Upper lobe of right lung (tissue), 1 donor: ENCODE measurements at regions not wholly inside any gene's neighbourhood (a gene's known extent, or its start where the extent isn't known, plus 50 kb on each side); places are given as distances from the start of the nearest gene placed in this dataset.

Source experiments
- ATAC-seq: fragments of 200-7000 bp; cut with Tn5 transposase; one replicate; pipeline ENCODE4 v1.9.1; 2020; ENCODE audit warnings: mild to moderate bottlenecking, moderate library complexity
- DNase-seq: peaks from one replicate; pipeline ENCODE4 v3.0.0-alpha.2; 2020
- H3K27ac ChIP-seq: fragments of 200-600 bp; one replicate; pipeline ENCODE4 v1.8.0; 2022
- H3K27me3 ChIP-seq: fragments of 200-600 bp; one replicate; pipeline ENCODE4 v1.8.0; 2022; ENCODE audit warnings: mild to moderate bottlenecking
- H3K36me3 ChIP-seq: fragments of 200-600 bp; one replicate; pipeline ENCODE4 v1.8.0; 2022
- H3K4me1 ChIP-seq: fragments of 200-600 bp; one replicate; pipeline ENCODE4 v1.8.0; 2022
- H3K4me3 ChIP-seq: fragments of 200-600 bp; one replicate; pipeline ENCODE4 v1.8.0; 2022; ENCODE audit warnings: mild to moderate bottlenecking
- H3K9me3 ChIP-seq: fragments of 200-600 bp; one replicate; pipeline ENCODE4 v1.8.0; 2022
- intact Hi-C: fragments of 100-400 bp; cut with DNase I; formaldehyde crosslinking; loops from one replicate; pipeline ENCODE4 v1.11.0; 2022
- TF ChIP-seq, protein P1 (sequence below): fragments of 200-600 bp; IDR thresholded peaks from one replicate; pipeline ENCODE4 v1.8.0; 2022; ENCODE audit warnings: antibody characterized with exemption
- donor health status: DM: no; HTN: yes; CAD: no; lungs with severe emphysema.

DNA sequence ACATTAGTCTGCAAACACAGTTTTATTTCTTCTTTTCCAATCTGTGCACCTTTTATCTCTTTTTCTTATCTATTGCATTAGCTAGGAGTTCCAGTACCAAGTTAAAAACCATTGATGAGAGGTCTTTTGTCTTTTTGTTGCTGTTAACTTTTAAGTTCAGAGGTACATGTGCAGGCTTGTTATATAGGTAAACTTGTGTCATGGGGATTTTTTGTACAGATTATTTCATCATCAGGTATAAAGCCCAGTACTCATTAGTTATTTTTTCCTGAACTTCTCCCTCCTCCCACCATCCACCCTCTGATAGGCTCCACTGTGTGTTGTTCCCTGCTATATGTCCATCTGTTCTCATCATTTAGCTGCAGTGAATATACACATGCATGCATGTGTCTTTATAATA lies 349.9 kb downstream of the PDHA2 start:
- intact Hi-C loops, result no loop called here
- Histone ChIP-seq H3K9me3 (no peaks in the 10 kb centered on the region), H3K27me3 (no peaks in the 10 kb centered on the region), H3K27ac (no peak overlapping the region), H3K4me3 (no peak overlapping the region), H3K36me3 (no peaks in the 10 kb centered on the region), H3K4me1 (no peaks in the 10 kb centered on the region)
- DNase-seq (no peak), ATAC-seq (no peak)
- TF ChIP-seq, protein P1, sequence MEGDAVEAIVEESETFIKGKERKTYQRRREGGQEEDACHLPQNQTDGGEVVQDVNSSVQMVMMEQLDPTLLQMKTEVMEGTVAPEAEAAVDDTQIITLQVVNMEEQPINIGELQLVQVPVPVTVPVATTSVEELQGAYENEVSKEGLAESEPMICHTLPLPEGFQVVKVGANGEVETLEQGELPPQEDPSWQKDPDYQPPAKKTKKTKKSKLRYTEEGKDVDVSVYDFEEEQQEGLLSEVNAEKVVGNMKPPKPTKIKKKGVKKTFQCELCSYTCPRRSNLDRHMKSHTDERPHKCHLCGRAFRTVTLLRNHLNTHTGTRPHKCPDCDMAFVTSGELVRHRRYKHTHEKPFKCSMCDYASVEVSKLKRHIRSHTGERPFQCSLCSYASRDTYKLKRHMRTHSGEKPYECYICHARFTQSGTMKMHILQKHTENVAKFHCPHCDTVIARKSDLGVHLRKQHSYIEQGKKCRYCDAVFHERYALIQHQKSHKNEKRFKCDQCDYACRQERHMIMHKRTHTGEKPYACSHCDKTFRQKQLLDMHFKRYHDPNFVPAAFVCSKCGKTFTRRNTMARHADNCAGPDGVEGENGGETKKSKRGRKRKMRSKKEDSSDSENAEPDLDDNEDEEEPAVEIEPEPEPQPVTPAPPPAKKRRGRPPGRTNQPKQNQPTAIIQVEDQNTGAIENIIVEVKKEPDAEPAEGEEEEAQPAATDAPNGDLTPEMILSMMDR, result no peak

DNA sequence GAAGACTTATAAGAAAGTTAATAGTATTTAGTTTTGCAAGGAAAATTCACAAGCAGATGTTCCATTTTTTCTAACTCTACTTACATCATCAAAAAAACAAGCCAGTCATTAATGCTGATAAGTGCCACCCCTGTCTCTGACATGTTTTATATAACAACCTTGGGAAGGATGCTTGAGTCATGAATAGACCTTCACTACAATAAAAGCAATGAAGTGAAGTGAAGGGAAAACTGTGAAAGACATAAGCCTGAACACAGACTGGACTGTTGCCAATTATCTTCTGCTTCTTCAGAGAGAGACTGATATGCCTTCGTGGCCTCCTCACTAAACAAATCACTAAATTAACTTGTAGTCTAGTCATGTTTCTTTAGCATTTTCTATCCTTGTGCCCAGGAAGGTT lies 353.2 kb downstream of the PDHA2 start:
- ATAC-seq, result no peak
- no peaks in the 10 kb centered on the region for H3K4me1 ChIP-seq
- intact Hi-C loops, result no loop called here
- DNase-seq, result no peak
- H3K4me3 ChIP-seq, result no peak overlapping the region
- TF ChIP-seq, protein P1, result no peak
- H3K27ac ChIP-seq, result no peak overlapping the region
- no peaks in the 10 kb centered on the region for H3K9me3 ChIP-seq
- no peaks in the 10 kb centered on the region for H3K27me3 ChIP-seq
- no peaks in the 10 kb centered on the region for H3K36me3 ChIP-seq

DNA sequence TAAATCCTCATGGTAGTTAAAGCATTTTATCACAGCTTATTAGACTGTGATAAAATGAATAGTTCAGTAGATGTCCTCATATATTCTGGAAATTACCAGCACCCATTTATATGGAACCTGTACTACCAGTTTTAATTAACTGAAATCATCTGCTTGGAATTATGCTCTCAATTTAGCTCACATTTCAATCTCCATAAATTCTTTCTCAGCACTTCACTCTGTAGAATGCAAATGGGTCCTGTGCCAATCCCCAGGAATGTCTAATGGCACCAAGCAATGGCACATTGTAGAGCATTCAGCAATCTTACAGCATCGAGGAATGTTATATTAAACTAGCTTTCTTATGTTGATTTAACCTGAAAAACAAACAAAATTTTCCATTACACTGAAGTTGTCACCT lies 355.1 kb downstream of the PDHA2 start:
- TF ChIP-seq, protein P1, result no peak
- H3K36me3 ChIP-seq, result no peaks in the 10 kb centered on the region

DNA sequence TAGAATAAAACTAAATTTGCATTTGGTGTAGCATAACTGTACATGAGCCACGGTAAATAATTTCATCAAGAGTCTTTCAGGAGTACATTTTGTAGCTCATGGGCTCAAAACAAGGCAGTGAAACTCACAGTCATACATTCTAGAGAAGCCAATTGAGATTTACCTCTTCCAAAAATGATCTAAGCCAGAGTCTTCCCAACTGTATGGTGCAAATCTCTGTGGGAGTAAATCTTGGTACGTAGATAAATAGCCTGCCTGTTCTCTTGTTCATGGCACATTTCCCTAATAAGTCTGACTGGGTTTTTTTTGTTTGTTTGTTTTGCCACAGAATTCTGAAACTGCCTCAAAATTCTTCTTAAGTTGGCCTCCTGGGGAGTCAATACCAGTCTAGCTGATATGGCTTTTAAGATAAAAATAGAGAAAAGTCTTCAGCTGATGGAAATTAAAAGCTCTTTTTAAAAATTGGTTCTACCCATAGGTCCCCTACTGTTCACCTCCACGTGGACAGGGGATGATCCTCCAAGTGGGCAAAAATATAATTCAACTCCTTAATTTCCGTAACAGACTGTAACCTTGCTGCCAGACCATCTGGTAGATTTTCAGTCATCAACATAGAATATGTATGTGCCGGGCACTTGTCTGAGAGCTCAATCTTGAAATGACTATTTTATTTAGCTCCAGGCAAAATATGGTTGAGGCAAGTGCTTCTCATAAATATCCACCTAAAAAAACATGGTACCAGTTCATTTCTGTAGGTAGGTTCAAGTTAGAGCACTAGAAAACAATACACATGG lies 365.4 kb downstream of the PDHA2 start:
- Histone ChIP-seq H3K27ac (no peak overlapping the region), H3K36me3 (no peaks in the 10 kb centered on the region), H3K9me3 (no peaks in the 10 kb centered on the region), H3K4me1 (no peaks in the 10 kb centered on the region), H3K27me3 (no peaks in the 10 kb centered on the region), H3K4me3 (no peak overlapping the region)
- DNase-seq (no peak), ATAC-seq (no peak)
- intact Hi-C loops, result no loop called here
- TF ChIP-seq, protein P1, result no peak

More for the DNA sequence above, 355.1 kb downstream of the PDHA2 start:
- Histone ChIP-seq H3K27me3 (no peaks in the 10 kb centered on the region), H3K4me3 (no peak overlapping the region), H3K9me3 (no peaks in the 10 kb centered on the region), H3K27ac (no peak overlapping the region), H3K4me1 (no peaks in the 10 kb centered on the region)
- intact Hi-C loops, result no loop called here
- ATAC-seq (peak; percentile 64), DNase-seq (no peak)

DNA sequence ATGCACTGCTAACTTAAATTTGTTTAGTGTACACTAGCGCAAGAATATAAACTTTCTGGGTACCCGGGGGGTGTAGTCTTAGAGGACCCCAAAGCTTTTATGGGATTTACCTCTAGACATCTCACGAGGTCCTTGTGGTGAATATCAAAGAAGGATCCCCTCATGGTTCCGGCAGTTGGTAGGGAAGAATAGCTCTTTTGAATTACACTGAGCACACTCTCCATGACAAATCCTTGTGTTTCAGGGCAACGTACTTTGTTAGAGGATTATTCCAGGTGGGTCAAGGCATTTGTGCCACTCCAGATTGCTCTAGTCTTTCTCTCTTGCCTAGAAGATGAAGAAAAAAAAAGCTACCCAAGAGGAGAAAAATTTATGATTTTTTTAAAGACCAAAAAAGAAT lies 387.6 kb downstream of the PDHA2 start:
- TF ChIP-seq, protein P1, result no peak
- Histone ChIP-seq H3K4me1 (no peaks in the 10 kb centered on the region), H3K27me3 (no peaks in the 10 kb centered on the region), H3K27ac (no peak overlapping the region), H3K36me3 (no peaks in the 10 kb centered on the region), H3K4me3 (no peak overlapping the region), H3K9me3 (no peaks in the 10 kb centered on the region)
- DNase-seq, result no peak
- intact Hi-C loops, result no loop called here
- no peak for ATAC-seq

DNA sequence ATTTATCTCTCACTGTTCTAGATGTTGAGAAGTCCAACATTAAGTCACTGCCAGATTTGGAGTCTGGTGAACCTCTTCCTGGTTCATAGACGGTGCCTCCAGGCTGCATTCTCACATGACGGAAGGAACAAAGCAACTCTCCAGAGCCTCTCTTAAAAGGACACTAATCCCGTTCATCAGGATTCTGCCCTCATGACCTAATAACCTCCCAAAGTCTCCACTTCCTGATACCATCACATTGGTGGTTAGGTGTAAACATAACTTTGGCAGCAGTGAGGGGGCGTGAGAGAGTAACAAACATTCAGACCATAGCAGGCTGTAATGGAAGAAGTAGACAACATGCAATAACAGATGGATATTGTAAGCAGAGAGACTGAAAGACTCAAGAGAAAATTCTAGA lies 388.6 kb downstream of the PDHA2 start:
- Histone ChIP-seq H3K36me3 (no peaks in the 10 kb centered on the region), H3K4me1 (no peaks in the 10 kb centered on the region), H3K27ac (no peak overlapping the region), H3K9me3 (no peaks in the 10 kb centered on the region), H3K27me3 (no peaks in the 10 kb centered on the region), H3K4me3 (no peak overlapping the region)
- DNase-seq (no peak), ATAC-seq (no peak)
- TF ChIP-seq, protein P1, result no peak
- intact Hi-C loops, result no loop called here
